ENCODE measurements at regions not wholly inside any gene's neighbourhood (a gene's known extent, or its start where the extent isn't known, plus 50 kb on each side); places are given as distances from the start of the nearest gene placed in this dataset.

GRCh38 chr4:151961456-151961855, 200.6 kb upstream of the GATB start:
- Histone ChIP-seq H3K27ac (ENCODE audit: insufficient read depth, low read depth, low read length, poor library complexity, severe bottlenecking) (no peak overlapping the region), H3K4me1 (ENCODE audit: control insufficient read depth, insufficient read depth, low read length) (peaks cover 14% of the 10 kb centered on the region), H3K4me3 (ENCODE audit: insufficient read depth, low read depth, low read length) (no peak overlapping the region), H3K27me3 (ENCODE audit: control insufficient read depth, insufficient read depth, low read length, poor library complexity, severe bottlenecking) (no peaks in the 10 kb centered on the region), H3K9me3 (ENCODE audit: control insufficient read depth, low read length) (no peaks in the 10 kb centered on the region), H3K36me3 (ENCODE audit: control insufficient read depth, insufficient read depth, low read length) (no peaks in the 10 kb centered on the region)
- WGBS, 2 experiments, result 93 to 100% methylated on average over 2 of the region's 2 CpGs

- H3K4me3 ChIP-seq (ENCODE audit: insufficient read depth, low read depth, low read length), result no peak overlapping the region
- no peaks in the 10 kb centered on the region for H3K36me3 ChIP-seq (ENCODE audit: control insufficient read depth, insufficient read depth, low read length)
- WGBS, 2 experiments, result 89 to 91% methylated on average over 11 of the region's 11 CpGs
- peaks cover 16% of the 10 kb centered on the region for H3K4me1 ChIP-seq (ENCODE audit: control insufficient read depth, insufficient read depth, low read length)
- H3K27me3 ChIP-seq (ENCODE audit: control insufficient read depth, insufficient read depth, low read length, poor library complexity, severe bottlenecking), result no peaks in the 10 kb centered on the region
- no peaks in the 10 kb centered on the region for H3K9me3 ChIP-seq (ENCODE audit: control insufficient read depth, low read length)
- no peak overlapping the region for H3K27ac ChIP-seq (ENCODE audit: insufficient read depth, low read depth, low read length, poor library complexity, severe bottlenecking)
These were observed 199.8 kb upstream of the GATB start for GRCh38 chr4:151960449-151961230.

GRCh38 chr4:151957153-151957552, 196.3 kb upstream of the GATB start:
- H3K27me3 ChIP-seq (ENCODE audit: control insufficient read depth, insufficient read depth, low read length, poor library complexity, severe bottlenecking), result no peaks in the 10 kb centered on the region
- WGBS, 2 experiments, result 6 to 13% methylated on average over 5 of the region's 5 CpGs
- H3K9me3 ChIP-seq (ENCODE audit: control insufficient read depth, low read length), result no peaks in the 10 kb centered on the region
- no peak overlapping the region for H3K4me3 ChIP-seq (ENCODE audit: insufficient read depth, low read depth, low read length)
- H3K27ac ChIP-seq (ENCODE audit: insufficient read depth, low read depth, low read length, poor library complexity, severe bottlenecking), result no peak overlapping the region
- peaks cover 16% of the 10 kb centered on the region for H3K4me1 ChIP-seq (ENCODE audit: control insufficient read depth, insufficient read depth, low read length)
- no peaks in the 10 kb centered on the region for H3K36me3 ChIP-seq (ENCODE audit: control insufficient read depth, insufficient read depth, low read length)

- Histone ChIP-seq H3K4me1 (ENCODE audit: control insufficient read depth, insufficient read depth, low read length) (peaks cover 16% of the 10 kb centered on the region), H3K27ac (ENCODE audit: insufficient read depth, low read depth, low read length, poor library complexity, severe bottlenecking) (no peak overlapping the region), H3K36me3 (ENCODE audit: control insufficient read depth, insufficient read depth, low read length) (no peaks in the 10 kb centered on the region), H3K27me3 (ENCODE audit: control insufficient read depth, insufficient read depth, low read length, poor library complexity, severe bottlenecking) (no peaks in the 10 kb centered on the region), H3K4me3 (ENCODE audit: insufficient read depth, low read depth, low read length) (no peak overlapping the region), H3K9me3 (ENCODE audit: control insufficient read depth, low read length) (no peaks in the 10 kb centered on the region)
- WGBS, 2 experiments, result 94 to 96% methylated on average over 4 to 5 of the region's 5 CpGs
These were observed 195.0 kb upstream of the GATB start for GRCh38 chr4:151955721-151956380.

GRCh38 chr4:151953795-151954372, 193.1 kb upstream of the GATB start:
- H3K4me1 ChIP-seq (ENCODE audit: control insufficient read depth, insufficient read depth, low read length), result peaks cover 16% of the 10 kb centered on the region
- H3K36me3 ChIP-seq (ENCODE audit: control insufficient read depth, insufficient read depth, low read length), result no peaks in the 10 kb centered on the region
- H3K4me3 ChIP-seq (ENCODE audit: insufficient read depth, low read depth, low read length), result no peak overlapping the region
- no peaks in the 10 kb centered on the region for H3K9me3 ChIP-seq (ENCODE audit: control insufficient read depth, low read length)
- 97% methylated on average over 6 of the region's 6 CpGs for WGBS, 2 experiments
- no peaks in the 10 kb centered on the region for H3K27me3 ChIP-seq (ENCODE audit: control insufficient read depth, insufficient read depth, low read length, poor library complexity, severe bottlenecking)
- H3K27ac ChIP-seq (ENCODE audit: insufficient read depth, low read depth, low read length, poor library complexity, severe bottlenecking), result no peak overlapping the region

- 86 to 96% methylated on average over 1 of the region's 1 CpG for WGBS, 2 experiments
- H3K9me3 ChIP-seq (ENCODE audit: control insufficient read depth, low read length), result no peaks in the 10 kb centered on the region
- no peak overlapping the region for H3K4me3 ChIP-seq (ENCODE audit: insufficient read depth, low read depth, low read length)
- H3K4me1 ChIP-seq (ENCODE audit: control insufficient read depth, insufficient read depth, low read length), result peaks cover 16% of the 10 kb centered on the region
- H3K36me3 ChIP-seq (ENCODE audit: control insufficient read depth, insufficient read depth, low read length), result no peaks in the 10 kb centered on the region
- H3K27ac ChIP-seq (ENCODE audit: insufficient read depth, low read depth, low read length, poor library complexity, severe bottlenecking), result no peak overlapping the region
- no peaks in the 10 kb centered on the region for H3K27me3 ChIP-seq (ENCODE audit: control insufficient read depth, insufficient read depth, low read length, poor library complexity, severe bottlenecking)
These were observed 192.5 kb upstream of the GATB start for GRCh38 chr4:151953312-151953711.

GRCh38 chr4:151952711-151953254, 192.0 kb upstream of the GATB start:
- Histone ChIP-seq H3K27me3 (ENCODE audit: control insufficient read depth, insufficient read depth, low read length, poor library complexity, severe bottlenecking) (no peaks in the 10 kb centered on the region), H3K4me3 (ENCODE audit: insufficient read depth, low read depth, low read length) (no peak overlapping the region), H3K4me1 (ENCODE audit: control insufficient read depth, insufficient read depth, low read length) (peaks cover 15% of the 10 kb centered on the region), H3K36me3 (ENCODE audit: control insufficient read depth, insufficient read depth, low read length) (no peaks in the 10 kb centered on the region), H3K27ac (ENCODE audit: insufficient read depth, low read depth, low read length, poor library complexity, severe bottlenecking) (no peak overlapping the region), H3K9me3 (ENCODE audit: control insufficient read depth, low read length) (no peaks in the 10 kb centered on the region)
- 90 to 92% methylated on average over 6 of the region's 6 CpGs for WGBS, 2 experiments

GRCh38 chr4:151952137-151952536, 191.3 kb upstream of the GATB start:
- Histone ChIP-seq H3K27ac (ENCODE audit: insufficient read depth, low read depth, low read length, poor library complexity, severe bottlenecking) (no peak overlapping the region), H3K36me3 (ENCODE audit: control insufficient read depth, insufficient read depth, low read length) (no peaks in the 10 kb centered on the region), H3K9me3 (ENCODE audit: control insufficient read depth, low read length) (peaks cover 1% of the 10 kb centered on the region), H3K4me3 (ENCODE audit: insufficient read depth, low read depth, low read length) (no peak overlapping the region), H3K4me1 (ENCODE audit: control insufficient read depth, insufficient read depth, low read length) (peaks cover 9% of the 10 kb centered on the region), H3K27me3 (ENCODE audit: control insufficient read depth, insufficient read depth, low read length, poor library complexity, severe bottlenecking) (no peaks in the 10 kb centered on the region)
- 84 to 88% methylated on average over 4 of the region's 4 CpGs for WGBS, 2 experiments

GRCh38 chr4:151951671-151952050, 190.9 kb upstream of the GATB start:
- Histone ChIP-seq H3K27me3 (ENCODE audit: control insufficient read depth, insufficient read depth, low read length, poor library complexity, severe bottlenecking) (no peaks in the 10 kb centered on the region), H3K27ac (ENCODE audit: insufficient read depth, low read depth, low read length, poor library complexity, severe bottlenecking) (no peak overlapping the region), H3K36me3 (ENCODE audit: control insufficient read depth, insufficient read depth, low read length) (no peaks in the 10 kb centered on the region), H3K4me1 (ENCODE audit: control insufficient read depth, insufficient read depth, low read length) (peaks cover 4% of the 10 kb centered on the region), H3K4me3 (ENCODE audit: insufficient read depth, low read depth, low read length) (no peak overlapping the region), H3K9me3 (ENCODE audit: control insufficient read depth, low read length) (peaks cover 6% of the 10 kb centered on the region)
- WGBS, 2 experiments, result 88 to 90% methylated on average over 4 to 5 of the region's 5 CpGs

- no peak overlapping the region for H3K27ac ChIP-seq (ENCODE audit: insufficient read depth, low read depth, low read length, poor library complexity, severe bottlenecking)
- H3K36me3 ChIP-seq (ENCODE audit: control insufficient read depth, insufficient read depth, low read length), result no peaks in the 10 kb centered on the region
- no peaks in the 10 kb centered on the region for H3K27me3 ChIP-seq (ENCODE audit: control insufficient read depth, insufficient read depth, low read length, poor library complexity, severe bottlenecking)
- H3K4me3 ChIP-seq (ENCODE audit: insufficient read depth, low read depth, low read length), result no peak overlapping the region
- peaks cover 6% of the 10 kb centered on the region for H3K9me3 ChIP-seq (ENCODE audit: control insufficient read depth, low read length)
- no peaks in the 10 kb centered on the region for H3K4me1 ChIP-seq (ENCODE audit: control insufficient read depth, insufficient read depth, low read length)
- WGBS, 2 experiments, result 94 to 96% methylated on average over 12 of the region's 12 CpGs
These were observed 190.3 kb upstream of the GATB start for GRCh38 chr4:151950993-151951670.
